Effector memory CD8-positive, alpha-beta T cell (primary cell): ENCODE measurements at regions not wholly inside any gene's neighbourhood (a gene's known extent, or its start where the extent isn't known, plus 50 kb on each side); places are given as distances from the start of the nearest gene placed in this dataset.

Experiments
- ATAC-seq: fragments of 150-1000 bp; cut with Tn5 transposase; replicated peaks from 2 replicates; pipeline ENCODE4 v1.10.0; 2021; ENCODE audit warnings: mild to moderate bottlenecking, moderate library complexity
- DNase-seq, 3 experiments: peaks; one replicate each; pipeline ENCODE4 v3.0.0; 2021
- H3K27ac Mint-ChIP-seq, 2 donors: one replicate each; pipeline ENCODE4 v1.8.0; 2022; ENCODE audit warnings: mild to moderate bottlenecking in 2 of 2, mixed read lengths in 2 of 2, moderate library complexity in 2 of 2
- H3K27me3 Mint-ChIP-seq, 2 donors: one replicate each; pipeline ENCODE4 v1.8.0; 2022; ENCODE audit warnings: mixed read lengths in 2 of 2
- H3K36me3 Mint-ChIP-seq: one replicate; pipeline ENCODE4 v1.8.0; 2022; ENCODE audit warnings: mild to moderate bottlenecking, moderate library complexity, mixed read lengths; ENCODE audit not compliant: insufficient read depth
- H3K4me1 Mint-ChIP-seq, 2 donors: one replicate each; pipeline ENCODE4 v1.8.0; 2022; ENCODE audit warnings: low read depth in 2 of 2, mixed read lengths in 2 of 2
- H3K4me3 Mint-ChIP-seq, 2 donors: one replicate each; pipeline ENCODE4 v1.8.0; 2022; ENCODE audit warnings: mild to moderate bottlenecking in 2 of 2, mixed read lengths in 2 of 2, moderate library complexity in 2 of 2
- H3K9me3 Mint-ChIP-seq, 2 donors: one replicate each; pipeline ENCODE4 v1.8.0; 2022; ENCODE audit warnings: mixed read lengths in 2 of 2

- H3K27me3 Mint-ChIP-seq: no peaks in the 10 kb centered on the region
- DNase-seq: no peak
- no peak for ATAC-seq
- no peak overlapping the region for H3K4me3 Mint-ChIP-seq
- H3K4me1 Mint-ChIP-seq: no peaks in the 10 kb centered on the region
- H3K9me3 Mint-ChIP-seq: peaks cover 0 to 5% of the 10 kb centered on the region in 2 donors
- H3K27ac Mint-ChIP-seq: no peak overlapping the region
- no peaks in the 10 kb centered on the region for H3K36me3 Mint-ChIP-seq
Observed at GRCh38 chr14:25522116-25522515, 472.2 kb upstream of the STXBP6 start.

DNA sequence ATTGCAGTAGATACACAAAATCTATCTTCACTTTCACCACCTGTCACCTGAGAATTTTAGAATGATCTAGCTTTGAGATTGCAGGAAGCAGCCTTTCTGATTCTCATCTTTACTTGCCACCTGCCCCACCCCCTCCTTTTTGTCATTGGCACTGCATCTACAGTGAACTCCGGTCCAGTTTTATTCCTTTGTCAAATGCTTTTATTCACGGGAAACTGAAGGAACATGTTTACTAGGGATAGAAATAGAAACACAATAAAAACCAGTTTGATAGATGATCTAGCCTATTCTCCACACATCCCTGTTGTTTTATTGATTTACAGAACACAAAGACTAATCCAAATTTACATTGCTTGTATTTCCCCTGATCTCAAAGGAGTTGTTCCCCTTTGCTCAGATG is 471.7 kb upstream of the STXBP6 start:
- Mint-ChIP-seq H3K4me1 (no peaks in the 10 kb centered on the region), H3K27ac (no peak overlapping the region), H3K36me3 (no peaks in the 10 kb centered on the region), H3K9me3 (peaks cover 0 to 5% of the 10 kb centered on the region in 2 donors), H3K27me3 (no peaks in the 10 kb centered on the region), H3K4me3 (no peak overlapping the region)
- ATAC-seq: no peak
- DNase-seq: no peak

- H3K36me3 Mint-ChIP-seq: no peaks in the 10 kb centered on the region
- H3K27me3 Mint-ChIP-seq: no peaks in the 10 kb centered on the region
- DNase-seq (no peak), ATAC-seq (no peak)
- no peak overlapping the region for H3K4me3 Mint-ChIP-seq
- H3K9me3 Mint-ChIP-seq: peaks cover 0 to 8% of the 10 kb centered on the region in 2 donors
- H3K4me1 Mint-ChIP-seq: no peaks in the 10 kb centered on the region
- H3K27ac Mint-ChIP-seq: no peak overlapping the region
Observed at GRCh38 chr14:25520821-25521220, 470.9 kb upstream of the STXBP6 start.

- Mint-ChIP-seq H3K36me3 (no peaks in the 10 kb centered on the region), H3K4me3 (no peak overlapping the region), H3K27me3 (no peaks in the 10 kb centered on the region), H3K9me3 (peaks cover 5 to 12% of the 10 kb centered on the region in 2 donors), H3K4me1 (no peaks in the 10 kb centered on the region), H3K27ac (no peak overlapping the region)
- ATAC-seq: no peak
- no peak for DNase-seq
Observed at GRCh38 chr14:25518364-25518763, 468.4 kb upstream of the STXBP6 start.

DNA sequence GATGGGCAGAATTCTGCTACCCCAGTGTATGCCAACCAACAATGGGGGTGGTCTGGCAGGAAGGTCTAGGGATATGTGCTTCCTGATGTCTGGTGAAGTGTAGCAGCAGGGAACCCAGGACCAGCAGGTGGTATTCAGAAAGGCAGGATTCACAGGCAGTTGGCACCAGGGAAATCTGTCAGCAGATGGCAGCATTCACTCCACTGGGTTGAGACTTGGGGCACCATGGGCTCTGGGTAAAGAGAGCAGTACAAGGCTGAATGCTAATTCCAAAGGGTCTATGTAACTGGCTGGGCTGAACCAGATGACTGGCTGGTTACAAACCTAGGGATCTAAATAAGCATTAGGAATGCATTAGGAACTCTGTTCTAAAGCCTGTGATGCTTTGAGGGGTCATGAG is 466.9 kb upstream of the STXBP6 start:
- no peak overlapping the region for H3K27ac Mint-ChIP-seq
- H3K36me3 Mint-ChIP-seq: no peaks in the 10 kb centered on the region
- no peak for ATAC-seq
- peaks cover 14 to 16% of the 10 kb centered on the region in 2 donors for H3K9me3 Mint-ChIP-seq
- no peaks in the 10 kb centered on the region for H3K27me3 Mint-ChIP-seq
- no peaks in the 10 kb centered on the region for H3K4me1 Mint-ChIP-seq
- H3K4me3 Mint-ChIP-seq: no peak overlapping the region
- DNase-seq: no peak

- ATAC-seq: no peak
- H3K27me3 Mint-ChIP-seq: no peaks in the 10 kb centered on the region
- DNase-seq: no peak
- no peak overlapping the region for H3K4me3 Mint-ChIP-seq
- H3K36me3 Mint-ChIP-seq: no peaks in the 10 kb centered on the region
- no peaks in the 10 kb centered on the region for H3K4me1 Mint-ChIP-seq
- no peak overlapping the region for H3K27ac Mint-ChIP-seq
- H3K9me3 Mint-ChIP-seq: peaks cover 8 to 23% of the 10 kb centered on the region in 2 donors
Observed at GRCh38 chr14:25508845-25509244, 458.9 kb upstream of the STXBP6 start.

DNA sequence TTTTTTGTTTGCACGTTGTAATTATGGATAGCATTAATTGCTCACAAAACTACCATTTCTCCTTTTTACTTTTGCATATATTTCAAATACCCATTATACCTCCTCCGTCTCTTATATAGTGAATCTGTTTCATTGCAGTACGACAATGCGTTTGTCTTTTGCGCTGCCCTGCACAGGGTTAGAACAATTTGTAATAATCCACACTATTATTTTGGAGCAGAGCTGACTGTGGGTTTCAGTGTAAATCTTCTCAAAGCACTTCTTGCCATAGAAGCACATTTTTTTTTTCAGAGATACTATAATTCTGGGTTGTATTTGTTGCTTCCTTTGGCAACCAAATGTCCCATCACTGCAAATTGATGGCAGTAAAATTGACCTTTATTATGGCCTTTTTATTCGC is 451.8 kb upstream of the STXBP6 start:
- Mint-ChIP-seq H3K4me1 (no peaks in the 10 kb centered on the region), H3K36me3 (no peaks in the 10 kb centered on the region), H3K4me3 (no peak overlapping the region), H3K27ac (no peak overlapping the region), H3K27me3 (no peaks in the 10 kb centered on the region), H3K9me3 (peaks cover 4 to 7% of the 10 kb centered on the region in 2 donors)
- DNase-seq (no peak), ATAC-seq (no peak)

DNA sequence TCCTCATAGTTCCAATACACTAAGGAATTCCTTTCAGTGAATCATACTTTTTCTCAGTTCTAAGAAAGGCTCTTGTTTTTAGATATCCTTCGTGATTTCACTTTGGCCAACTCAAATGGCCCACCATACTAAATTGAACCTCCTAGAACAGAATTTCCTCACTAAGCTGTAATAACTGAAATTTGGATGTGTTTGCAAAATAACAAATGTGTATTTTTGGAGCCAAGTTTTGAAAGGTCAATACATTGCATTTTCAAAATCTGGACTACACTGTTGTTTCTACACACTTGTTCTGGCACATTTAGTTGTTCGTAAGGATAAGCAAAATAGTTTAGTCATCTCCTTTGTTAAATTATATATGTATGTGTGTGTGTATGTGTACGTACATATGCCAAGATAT is 439.0 kb upstream of the STXBP6 start:
- no peak for ATAC-seq
- Mint-ChIP-seq H3K4me1 (no peaks in the 10 kb centered on the region), H3K27me3 (no peaks in the 10 kb centered on the region), H3K9me3 (no peaks in the 10 kb centered on the region), H3K36me3 (no peaks in the 10 kb centered on the region), H3K4me3 (no peak overlapping the region), H3K27ac (no peak overlapping the region)
- DNase-seq: no peak

- Mint-ChIP-seq H3K36me3 (no peaks in the 10 kb centered on the region), H3K4me1 (no peaks in the 10 kb centered on the region), H3K27me3 (no peaks in the 10 kb centered on the region), H3K9me3 (peaks cover 0 to 2% of the 10 kb centered on the region in 2 donors), H3K27ac (no peak overlapping the region), H3K4me3 (no peak overlapping the region)
- ATAC-seq: no peak
- DNase-seq: no peak
Observed at GRCh38 chr14:25485381-25485780, 435.4 kb upstream of the STXBP6 start.

- no peak for DNase-seq
- H3K4me1 Mint-ChIP-seq: no peaks in the 10 kb centered on the region
- H3K27ac Mint-ChIP-seq: no peak overlapping the region
- no peak for ATAC-seq
- no peaks in the 10 kb centered on the region for H3K27me3 Mint-ChIP-seq
- no peaks in the 10 kb centered on the region for H3K36me3 Mint-ChIP-seq
- H3K9me3 Mint-ChIP-seq: peaks cover 0 to 2% of the 10 kb centered on the region in 2 donors
- H3K4me3 Mint-ChIP-seq: no peak overlapping the region
Observed at GRCh38 chr14:25484906-25485305, 435.0 kb upstream of the STXBP6 start.

- Mint-ChIP-seq H3K27ac (no peak overlapping the region), H3K4me3 (no peak overlapping the region), H3K27me3 (no peaks in the 10 kb centered on the region), H3K4me1 (no peaks in the 10 kb centered on the region), H3K36me3 (no peaks in the 10 kb centered on the region), H3K9me3 (peaks cover 0 to 2% of the 10 kb centered on the region in 2 donors)
- DNase-seq (no peak), ATAC-seq (no peak)
Observed at GRCh38 chr14:25484235-25484634, 434.3 kb upstream of the STXBP6 start.

- Mint-ChIP-seq H3K27ac (no peak overlapping the region), H3K9me3 (no peaks in the 10 kb centered on the region), H3K36me3 (no peaks in the 10 kb centered on the region), H3K27me3 (no peaks in the 10 kb centered on the region), H3K4me1 (no peaks in the 10 kb centered on the region), H3K4me3 (no peak overlapping the region)
- DNase-seq (no peak), ATAC-seq (no peak)
Observed at GRCh38 chr14:25477316-25478098, 427.6 kb upstream of the STXBP6 start.

GRCh38 chr14:25472700-25473099 is 422.8 kb upstream of the STXBP6 start:
- Mint-ChIP-seq H3K4me1 (no peaks in the 10 kb centered on the region), H3K27me3 (no peaks in the 10 kb centered on the region), H3K36me3 (no peaks in the 10 kb centered on the region), H3K4me3 (no peak overlapping the region), H3K9me3 (no peaks in the 10 kb centered on the region), H3K27ac (no peak overlapping the region)
- ATAC-seq (no peak), DNase-seq (no peak)

GRCh38 chr14:25464772-25465171 is 414.8 kb upstream of the STXBP6 start:
- ATAC-seq (no peak), DNase-seq (no peak)
- Mint-ChIP-seq H3K4me1 (no peaks in the 10 kb centered on the region), H3K27ac (no peak overlapping the region), H3K27me3 (no peaks in the 10 kb centered on the region), H3K36me3 (no peaks in the 10 kb centered on the region), H3K4me3 (no peak overlapping the region), H3K9me3 (peaks cover 0 to 4% of the 10 kb centered on the region in 2 donors)
